ENCODE measurements at regions not wholly inside any gene's neighbourhood (a gene's known extent, or its start where the extent isn't known, plus 50 kb on each side); places are given as distances from the start of the nearest gene placed in this dataset.

GRCh38 chr12:114092981-114093380, 126.9 kb upstream of the RBM19 start (continued):
- TF ChIP-seq, protein P1, sequence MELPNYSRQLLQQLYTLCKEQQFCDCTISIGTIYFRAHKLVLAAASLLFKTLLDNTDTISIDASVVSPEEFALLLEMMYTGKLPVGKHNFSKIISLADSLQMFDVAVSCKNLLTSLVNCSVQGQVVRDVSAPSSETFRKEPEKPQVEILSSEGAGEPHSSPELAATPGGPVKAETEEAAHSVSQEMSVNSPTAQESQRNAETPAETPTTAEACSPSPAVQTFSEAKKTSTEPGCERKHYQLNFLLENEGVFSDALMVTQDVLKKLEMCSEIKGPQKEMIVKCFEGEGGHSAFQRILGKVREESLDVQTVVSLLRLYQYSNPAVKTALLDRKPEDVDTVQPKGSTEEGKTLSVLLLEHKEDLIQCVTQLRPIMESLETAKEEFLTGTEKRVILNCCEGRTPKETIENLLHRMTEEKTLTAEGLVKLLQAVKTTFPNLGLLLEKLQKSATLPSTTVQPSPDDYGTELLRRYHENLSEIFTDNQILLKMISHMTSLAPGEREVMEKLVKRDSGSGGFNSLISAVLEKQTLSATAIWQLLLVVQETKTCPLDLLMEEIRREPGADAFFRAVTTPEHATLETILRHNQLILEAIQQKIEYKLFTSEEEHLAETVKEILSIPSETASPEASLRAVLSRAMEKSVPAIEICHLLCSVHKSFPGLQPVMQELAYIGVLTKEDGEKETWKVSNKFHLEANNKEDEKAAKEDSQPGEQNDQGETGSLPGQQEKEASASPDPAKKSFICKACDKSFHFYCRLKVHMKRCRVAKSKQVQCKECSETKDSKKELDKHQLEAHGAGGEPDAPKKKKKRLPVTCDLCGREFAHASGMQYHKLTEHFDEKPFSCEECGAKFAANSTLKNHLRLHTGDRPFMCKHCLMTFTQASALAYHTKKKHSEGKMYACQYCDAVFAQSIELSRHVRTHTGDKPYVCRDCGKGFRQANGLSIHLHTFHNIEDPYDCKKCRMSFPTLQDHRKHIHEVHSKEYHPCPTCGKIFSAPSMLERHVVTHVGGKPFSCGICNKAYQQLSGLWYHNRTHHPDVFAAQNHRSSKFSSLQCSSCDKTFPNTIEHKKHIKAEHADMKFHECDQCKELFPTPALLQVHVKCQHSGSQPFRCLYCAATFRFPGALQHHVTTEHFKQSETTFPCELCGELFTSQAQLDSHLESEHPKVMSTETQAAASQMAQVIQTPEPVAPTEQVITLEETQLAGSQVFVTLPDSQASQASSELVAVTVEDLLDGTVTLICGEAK (IDR thresholded peaks at IDR 0.05) = no peak
- TF ChIP-seq, protein P1 (CRISPR knock-in tag; IDR thresholded peaks at IDR 0.05) = no peak
- TF ChIP-seq PBX2 (CRISPR knock-in tag; IDR thresholded peaks at IDR 0.05; ENCODE audit: low read depth) (no peak), PBX2 (tag; conservative IDR thresholded peaks at IDR 0.05; ENCODE audit: low read depth) (no peak), CBX5 (IDR thresholded peaks at IDR 0.05; ENCODE audit: borderline replicate concordance, low read depth) (no peak), ZNF134 (CRISPR knock-in tag; conservative IDR thresholded peaks at IDR 0.05) (no peak), ZNF75A (CRISPR knock-in tag; IDR thresholded peaks at IDR 0.05) (no peak), SNRNP70 (optimal IDR thresholded peaks at IDR 0.05; ENCODE audit: low read depth, low read length) (no peak), POLR2G (IDR thresholded peaks at IDR 0.05; ENCODE audit: low read depth, low read length) (no peak), ZNF766 (CRISPR knock-in tag; conservative IDR thresholded peaks at IDR 0.05) (no peak), GATAD2B (IDR thresholded peaks at IDR 0.05; ENCODE audit: borderline replicate concordance) (no peak), MECOM (CRISPR knock-in tag; IDR thresholded peaks at IDR 0.05) (no peak), RBM14 (IDR thresholded peaks at IDR 0.05; ENCODE audit: borderline replicate concordance, insufficient read depth, low read depth, low read length) (no peak)
- TF ChIP-seq, protein P2, sequence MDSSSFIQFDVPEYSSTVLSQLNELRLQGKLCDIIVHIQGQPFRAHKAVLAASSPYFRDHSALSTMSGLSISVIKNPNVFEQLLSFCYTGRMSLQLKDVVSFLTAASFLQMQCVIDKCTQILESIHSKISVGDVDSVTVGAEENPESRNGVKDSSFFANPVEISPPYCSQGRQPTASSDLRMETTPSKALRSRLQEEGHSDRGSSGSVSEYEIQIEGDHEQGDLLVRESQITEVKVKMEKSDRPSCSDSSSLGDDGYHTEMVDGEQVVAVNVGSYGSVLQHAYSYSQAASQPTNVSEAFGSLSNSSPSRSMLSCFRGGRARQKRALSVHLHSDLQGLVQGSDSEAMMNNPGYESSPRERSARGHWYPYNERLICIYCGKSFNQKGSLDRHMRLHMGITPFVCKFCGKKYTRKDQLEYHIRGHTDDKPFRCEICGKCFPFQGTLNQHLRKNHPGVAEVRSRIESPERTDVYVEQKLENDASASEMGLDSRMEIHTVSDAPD (CRISPR knock-in tag; IDR thresholded peaks at IDR 0.05) = no peak
- TF ChIP-seq, protein P3, sequence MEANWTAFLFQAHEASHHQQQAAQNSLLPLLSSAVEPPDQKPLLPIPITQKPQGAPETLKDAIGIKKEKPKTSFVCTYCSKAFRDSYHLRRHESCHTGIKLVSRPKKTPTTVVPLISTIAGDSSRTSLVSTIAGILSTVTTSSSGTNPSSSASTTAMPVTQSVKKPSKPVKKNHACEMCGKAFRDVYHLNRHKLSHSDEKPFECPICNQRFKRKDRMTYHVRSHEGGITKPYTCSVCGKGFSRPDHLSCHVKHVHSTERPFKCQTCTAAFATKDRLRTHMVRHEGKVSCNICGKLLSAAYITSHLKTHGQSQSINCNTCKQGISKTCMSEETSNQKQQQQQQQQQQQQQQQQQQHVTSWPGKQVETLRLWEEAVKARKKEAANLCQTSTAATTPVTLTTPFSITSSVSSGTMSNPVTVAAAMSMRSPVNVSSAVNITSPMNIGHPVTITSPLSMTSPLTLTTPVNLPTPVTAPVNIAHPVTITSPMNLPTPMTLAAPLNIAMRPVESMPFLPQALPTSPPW (CRISPR knock-in tag; IDR thresholded peaks at IDR 0.05) = no peak
